MCF 10A (cell line): ENCODE measurements at regions not wholly inside any gene's neighbourhood (a gene's known extent, or its start where the extent isn't known, plus 50 kb on each side); places are given as distances from the start of the nearest gene placed in this dataset.

Experiments used
- BruUV-seq: library from RNA; stranded (reverse); fragments of 400-500 nt; replicated peaks from 2 replicates; lab custom pipeline; 2021; lab: Mats Ljungman, UMichigan
- CTCF ChIA-PET: fragments of 300-600 bp; sonication (Branson Sonifier 250); formaldehyde crosslinking; extraction: SDS; loops from one replicate; lab custom pipeline; 2021; ENCODE audit warnings: antibody characterized with exemption, inconsistent platforms; lab: Yijun Ruan, JAX
- POLR2A ChIA-PET: fragments of 300-600, 350-650 bp; sonication (Branson Sonifier 250); formaldehyde crosslinking; extraction: SDS; loops from one replicate; lab custom pipeline; 2020; ENCODE audit warnings: antibody characterized with exemption, inconsistent platforms; lab: Yijun Ruan, JAX
- DNase-seq: peaks from one replicate; pipeline ENCODE4 v3.0.0-alpha.2; 2018; ENCODE audit not compliant: unreplicated experiment
- H3K27ac Mint-ChIP-seq: one replicate; pipeline ENCODE4 v1.8.0; 2022; ENCODE audit warnings: mild to moderate bottlenecking, low read depth, mixed read lengths; ENCODE audit not compliant: unreplicated experiment
- H3K27me3 Mint-ChIP-seq: one replicate; pipeline ENCODE4 v1.8.0; 2022; ENCODE audit warnings: mixed read lengths; ENCODE audit not compliant: insufficient read depth, unreplicated experiment
- H3K36me3 Mint-ChIP-seq: one replicate; pipeline ENCODE4 v1.8.0; 2022; ENCODE audit warnings: mild to moderate bottlenecking, moderate library complexity, mixed read lengths; ENCODE audit not compliant: insufficient read depth, unreplicated experiment
- H3K4me1 Mint-ChIP-seq: one replicate; pipeline ENCODE4 v1.8.0; 2022; ENCODE audit warnings: mixed read lengths; ENCODE audit not compliant: insufficient read depth, unreplicated experiment
- H3K4me3 Mint-ChIP-seq: one replicate; pipeline ENCODE4 v1.8.0; 2022; ENCODE audit warnings: mild to moderate bottlenecking, moderate library complexity, mixed read lengths; ENCODE audit not compliant: unreplicated experiment
- H3K9me3 Mint-ChIP-seq: one replicate; pipeline ENCODE4 v1.8.0; 2022; ENCODE audit warnings: mixed read lengths; ENCODE audit not compliant: unreplicated experiment
- intact Hi-C: fragments of 100-400 bp; cut with micrococcal nuclease; formaldehyde crosslinking; loops from 2 replicates; pipeline ENCODE4 v1.14.1; 2022
- TF ChIP-seq, protein P1 (sequence below): fragments of 200-600 bp; IDR thresholded peaks from one replicate; pipeline ENCODE4 v1.8.0; 2022; ENCODE audit warnings: antibody characterized with exemption, mild to moderate bottlenecking; ENCODE audit not compliant: unreplicated experiment

DNA sequence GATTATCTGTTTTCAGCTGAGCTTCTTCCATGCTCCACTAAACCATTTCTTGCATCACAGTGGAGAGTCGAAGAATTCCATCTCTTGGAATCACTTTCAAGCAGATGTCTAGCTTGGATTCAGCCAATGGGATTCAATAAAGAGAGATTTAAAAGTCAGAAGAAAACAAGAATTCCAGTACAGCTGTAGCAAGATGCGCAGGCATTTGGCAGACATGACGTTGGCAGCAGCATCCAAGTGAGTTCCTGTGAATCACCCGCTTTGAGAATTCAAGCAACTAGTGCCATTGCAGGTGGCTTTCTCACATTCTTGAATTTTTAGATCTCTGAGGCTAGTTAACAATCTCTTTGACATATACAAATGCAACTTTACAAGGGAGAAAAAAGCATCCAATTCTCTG is 467.0 kb downstream of the CDH10 start:
- H3K9me3 Mint-ChIP-seq = no peaks in the 10 kb centered on the region
- no peak overlapping the region for H3K4me3 Mint-ChIP-seq
- no peaks in the 10 kb centered on the region for H3K27me3 Mint-ChIP-seq
- H3K27ac Mint-ChIP-seq = no peak overlapping the region
- DNase-seq = no peak
- intact Hi-C loops = no loop called here
- H3K4me1 Mint-ChIP-seq = no peaks in the 10 kb centered on the region
- TF ChIP-seq, protein P1, sequence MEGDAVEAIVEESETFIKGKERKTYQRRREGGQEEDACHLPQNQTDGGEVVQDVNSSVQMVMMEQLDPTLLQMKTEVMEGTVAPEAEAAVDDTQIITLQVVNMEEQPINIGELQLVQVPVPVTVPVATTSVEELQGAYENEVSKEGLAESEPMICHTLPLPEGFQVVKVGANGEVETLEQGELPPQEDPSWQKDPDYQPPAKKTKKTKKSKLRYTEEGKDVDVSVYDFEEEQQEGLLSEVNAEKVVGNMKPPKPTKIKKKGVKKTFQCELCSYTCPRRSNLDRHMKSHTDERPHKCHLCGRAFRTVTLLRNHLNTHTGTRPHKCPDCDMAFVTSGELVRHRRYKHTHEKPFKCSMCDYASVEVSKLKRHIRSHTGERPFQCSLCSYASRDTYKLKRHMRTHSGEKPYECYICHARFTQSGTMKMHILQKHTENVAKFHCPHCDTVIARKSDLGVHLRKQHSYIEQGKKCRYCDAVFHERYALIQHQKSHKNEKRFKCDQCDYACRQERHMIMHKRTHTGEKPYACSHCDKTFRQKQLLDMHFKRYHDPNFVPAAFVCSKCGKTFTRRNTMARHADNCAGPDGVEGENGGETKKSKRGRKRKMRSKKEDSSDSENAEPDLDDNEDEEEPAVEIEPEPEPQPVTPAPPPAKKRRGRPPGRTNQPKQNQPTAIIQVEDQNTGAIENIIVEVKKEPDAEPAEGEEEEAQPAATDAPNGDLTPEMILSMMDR = no peak
- ChIA-PET CTCF (no interaction called here), POLR2A (no interaction called here)
- BruUV-seq = no TSS peak
- H3K36me3 Mint-ChIP-seq = no peaks in the 10 kb centered on the region

DNA sequence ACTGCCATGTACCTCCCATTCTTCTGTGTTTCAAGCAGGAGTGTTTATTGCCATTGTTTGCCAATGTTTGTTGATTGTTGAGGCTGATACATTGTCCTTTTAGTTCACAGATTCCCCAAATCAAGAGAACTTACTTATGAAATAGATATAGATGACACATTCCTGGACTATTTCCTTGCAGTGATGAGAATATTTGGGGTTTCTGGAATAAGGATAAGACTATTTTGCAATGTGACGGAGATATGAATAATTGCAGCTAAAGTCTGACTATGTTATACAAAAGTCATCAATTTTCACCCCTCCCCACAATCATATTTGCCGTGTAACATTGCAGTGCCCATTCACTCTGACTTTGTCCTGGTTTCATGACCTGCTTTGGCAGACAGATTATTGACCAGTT is 460.8 kb downstream of the CDH10 start:
- DNase-seq = no peak
- ChIA-PET POLR2A (no interaction called here), CTCF (no interaction called here)
- Mint-ChIP-seq H3K4me1 (no peaks in the 10 kb centered on the region), H3K27me3 (no peaks in the 10 kb centered on the region), H3K9me3 (no peaks in the 10 kb centered on the region), H3K27ac (no peak overlapping the region), H3K36me3 (no peaks in the 10 kb centered on the region), H3K4me3 (no peak overlapping the region)
- BruUV-seq = no TSS peak
- intact Hi-C loops = no loop called here
- TF ChIP-seq, protein P1 = no peak

DNA sequence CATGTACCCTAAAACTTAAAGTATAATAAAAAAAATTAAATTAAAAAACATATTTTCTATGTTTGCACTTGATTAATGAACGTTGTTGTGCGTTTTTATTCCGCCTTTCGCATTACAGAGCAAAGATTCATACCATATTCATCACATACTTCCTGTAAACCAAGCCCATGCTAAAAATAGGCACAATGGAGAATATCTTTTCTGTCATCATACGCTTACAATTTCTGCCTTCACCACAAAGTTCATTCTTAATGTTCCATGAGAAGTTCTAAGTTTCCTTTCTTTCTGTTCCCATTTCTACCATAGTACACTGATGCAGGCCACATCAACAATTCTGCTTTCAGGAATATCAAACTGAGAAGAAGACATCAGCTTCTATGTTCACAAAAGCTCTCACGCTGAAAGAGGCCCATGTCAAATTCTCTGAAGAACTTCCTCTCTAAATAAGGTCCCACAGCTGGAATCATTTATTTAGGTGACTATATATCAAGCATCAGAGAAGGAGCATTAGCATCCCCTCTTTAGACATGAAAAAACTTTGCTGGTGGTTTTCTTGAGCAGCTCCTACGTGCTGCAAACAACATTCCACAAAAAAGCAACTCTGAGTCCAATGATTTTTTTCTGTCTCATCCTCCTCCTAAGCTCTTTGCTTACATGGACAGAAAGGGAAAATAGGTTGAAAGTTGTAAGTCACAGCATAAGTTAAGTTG is 456.4 kb downstream of the CDH10 start:
- intact Hi-C loops = no loop called here
- Mint-ChIP-seq H3K9me3 (no peaks in the 10 kb centered on the region), H3K4me3 (no peak overlapping the region), H3K27me3 (no peaks in the 10 kb centered on the region), H3K27ac (no peak overlapping the region), H3K36me3 (no peaks in the 10 kb centered on the region), H3K4me1 (no peaks in the 10 kb centered on the region)
- POLR2A ChIA-PET = interaction anchor here (0.6 to 0.7 kb wide), 3 partner anchors 18 to 612 kb away, joined by 3 read pairs; no protein-coding TSS in a partner anchor
- CTCF ChIA-PET = no interaction called here
- DNase-seq = no peak
- no TSS peak for BruUV-seq
- TF ChIP-seq, protein P1 = no peak

DNA sequence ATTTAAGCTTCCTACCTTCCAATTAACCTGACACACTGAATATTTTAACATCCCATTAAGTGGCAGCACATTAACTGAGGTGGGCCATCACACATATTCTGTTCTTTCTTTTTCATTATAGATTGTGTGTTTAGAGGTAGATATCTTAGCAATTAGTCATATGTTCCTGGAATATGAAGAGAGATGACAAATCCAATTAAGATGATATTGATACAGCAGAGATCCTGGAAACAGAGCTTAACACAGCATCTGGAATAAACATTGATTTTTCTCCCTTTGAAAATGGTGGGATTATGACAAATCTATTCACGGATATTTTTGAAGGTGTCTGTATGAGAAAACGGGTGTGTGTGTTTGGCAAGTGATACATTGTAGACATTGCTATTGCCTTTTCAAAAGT is 448.0 kb downstream of the CDH10 start:
- intact Hi-C loops = no loop called here
- DNase-seq = no peak
- H3K4me1 Mint-ChIP-seq = no peaks in the 10 kb centered on the region
- H3K36me3 Mint-ChIP-seq = no peaks in the 10 kb centered on the region
- no peak overlapping the region for H3K27ac Mint-ChIP-seq
- ChIA-PET POLR2A (no interaction called here), CTCF (no interaction called here)
- TF ChIP-seq, protein P1 = no peak
- BruUV-seq = no TSS peak
- no peak overlapping the region for H3K4me3 Mint-ChIP-seq
- H3K27me3 Mint-ChIP-seq = no peaks in the 10 kb centered on the region
- H3K9me3 Mint-ChIP-seq = no peaks in the 10 kb centered on the region
